ENCODE measurements at regions not wholly inside any gene's neighbourhood (a gene's known extent, or its start where the extent isn't known, plus 50 kb on each side); places are given as distances from the start of the nearest gene placed in this dataset.

- TF ChIP-seq BRCA1 (IDR thresholded peaks at IDR 0.05; ENCODE audit: low read depth, low read length) (no peak), CTCF (IDR thresholded peaks at IDR 0.05; ENCODE audit: control extremely low read depth in 1 of 3, insufficient read depth in 1 of 3, low read depth in 1 of 3, low read length in 3 of 3) (no peak), CEBPB (IDR thresholded peaks at IDR 0.05; ENCODE audit: low read depth, low read length) (no peak), SIRT6 (IDR thresholded peaks at IDR 0.05; ENCODE audit: low read length) (no peak), CTBP2 (IDR thresholded peaks at IDR 0.05; ENCODE audit: borderline replicate concordance, insufficient read depth, insufficient read length, low read length) (no peak), RAD21 (IDR thresholded peaks at IDR 0.05 in 1 of 2, conservative IDR thresholded peaks at IDR 0.05 in 1 of 2; ENCODE audit: low read depth in 2 of 2, low read length in 2 of 2) (no peak)
Measured at GRCh38 chr15:38945551-38946298, 381.1 kb upstream of the RASGRP1 start (continued).
